A673 (cell line): ENCODE measurements at regions not wholly inside any gene's neighbourhood (a gene's known extent, or its start where the extent isn't known, plus 50 kb on each side); places are given as distances from the start of the nearest gene placed in this dataset.

Source experiments
- BruUV-seq: library from RNA; stranded (reverse); fragments of 400-500 nt; replicated peaks from 2 replicates; lab custom pipeline; 2021; lab: Mats Ljungman, UMichigan
- CTCF ChIA-PET: fragments of 300-600 bp; sonication (Branson Sonifier 250); formaldehyde crosslinking; loops from one replicate; lab custom pipeline; 2022; ENCODE audit warnings: antibody characterized with exemption; lab: Charles Lee
- POLR2A ChIA-PET: fragments of 300-600 bp; sonication (Branson Sonifier 250); formaldehyde crosslinking; loops from one replicate; lab custom pipeline; 2022; ENCODE audit warnings: antibody characterized with exemption; ENCODE audit not compliant: low non-redundant PET; lab: Charles Lee
- DNase-seq: peaks from one replicate; pipeline ENCODE4 v3.0.0-alpha.2; 2015; ENCODE audit warnings: low spot score
- H3K27ac ChIP-seq: fragments of 200-600 bp; sonication (generic); 2 replicates; pipeline ENCODE4 v1.5.1; 2016; ENCODE audit warnings: mixed run types, low read depth, mild to moderate bottlenecking, mixed read lengths, antibody characterized with exemption, low read length; ENCODE audit not compliant: poor library complexity, severe bottlenecking
- H3K27me3 ChIP-seq: fragments of 200-600 bp; sonication (generic); replicated peaks from 2 replicates; pipeline ENCODE4 v1.6.1; 2017; ENCODE audit warnings: mixed run types, low read depth, mild to moderate bottlenecking, mixed read lengths, antibody characterized with exemption, low read length; ENCODE audit not compliant: insufficient read depth, poor library complexity
- H3K36me3 ChIP-seq: fragments of 200-600 bp; sonication (generic); 2 replicates; pipeline ENCODE4 v1.6.1; 2016; ENCODE audit warnings: mixed run types, mild to moderate bottlenecking, mixed read lengths, antibody characterized with exemption, low read length; ENCODE audit not compliant: insufficient read depth, poor library complexity, severe bottlenecking
- H3K4me1 ChIP-seq: fragments of 200-600 bp; sonication (generic); 2 replicates; pipeline ENCODE4 v1.6.1; 2017; ENCODE audit warnings: mixed run types, mild to moderate bottlenecking, mixed read lengths, antibody characterized with exemption, low read length; ENCODE audit not compliant: insufficient read depth, poor library complexity, severe bottlenecking
- H3K4me3 ChIP-seq: fragments of 200-600 bp; sonication (generic); 2 replicates; pipeline ENCODE4 v1.5.1; 2016; ENCODE audit warnings: low read depth, mixed run types, mild to moderate bottlenecking, mixed read lengths, low read length; ENCODE audit not compliant: poor library complexity, severe bottlenecking
- H3K9me3 ChIP-seq: fragments of 200-600 bp; sonication (generic); 2 replicates; pipeline ENCODE4 v1.6.1; 2016; ENCODE audit warnings: mixed run types, low read depth, mild to moderate bottlenecking, mixed read lengths, antibody characterized with exemption, low read length; ENCODE audit not compliant: poor library complexity, severe bottlenecking
- CTCF ChIP-seq: fragments of 300-800, 200-600 bp; sonication (generic); conservative IDR thresholded peaks from 2 replicates; pipeline ENCODE4 v1.5.1; 2017; ENCODE audit warnings: low read depth, mild to moderate bottlenecking, antibody characterized with exemption, low read length, moderate library complexity, mixed read lengths
- EZH2 ChIP-seq: fragments of 200-600 bp; sonication (generic); IDR thresholded peaks from 2 replicates; pipeline ENCODE4 v1.6.1; 2017; ENCODE audit warnings: borderline replicate concordance, low read depth, mild to moderate bottlenecking, mixed read lengths, antibody characterized with exemption, low read length; ENCODE audit not compliant: poor library complexity, severe bottlenecking
- intact Hi-C: fragments of 100-400 bp; cut with micrococcal nuclease; formaldehyde crosslinking; loops from one replicate; pipeline ENCODE4 v1.10.0; 2022; ENCODE audit not compliant: unreplicated experiment

DNA sequence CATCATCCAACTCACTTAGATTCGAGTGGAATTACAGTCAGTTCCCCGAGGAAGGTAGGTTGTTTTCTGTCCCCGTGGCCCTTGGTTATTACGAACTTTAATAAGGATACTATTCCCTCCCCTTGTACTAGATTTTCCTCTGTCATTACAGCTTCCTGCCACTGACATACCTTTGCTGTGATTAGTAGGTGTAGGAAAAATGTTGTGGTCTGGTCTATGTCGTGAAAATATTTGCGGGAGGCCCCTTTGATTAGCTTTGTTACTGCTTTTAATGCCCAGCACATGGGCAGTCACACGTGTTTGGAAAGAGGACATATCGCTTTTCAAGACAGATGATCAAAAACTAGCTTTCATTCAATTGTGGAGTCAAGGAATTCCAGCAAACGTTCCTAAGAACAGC is 92.2 kb downstream of the GATA3 start:
- DNase-seq = no peak
- BruUV-seq = no TSS peak
- Histone ChIP-seq H3K4me1 (no peaks in the 10 kb centered on the region), H3K27me3 (no peaks in the 10 kb centered on the region), H3K36me3 (no peaks in the 10 kb centered on the region), H3K4me3 (no peak overlapping the region), H3K27ac (no peak overlapping the region), H3K9me3 (no peaks in the 10 kb centered on the region)
- POLR2A ChIA-PET = no interaction called here
- CTCF ChIA-PET = no interaction called here
- intact Hi-C loops = no loop called here
- TF ChIP-seq CTCF (no peak), EZH2 (no peak)

GRCh38 chr10:8149991-8150390 is 95.5 kb downstream of the GATA3 start:
- H3K4me1 ChIP-seq = no peaks in the 10 kb centered on the region
- POLR2A ChIA-PET = no interaction called here
- intact Hi-C loops = no loop called here
- CTCF ChIA-PET = no interaction called here
- TF ChIP-seq CTCF = no peak
- TF ChIP-seq EZH2 = no peak
- H3K36me3 ChIP-seq = no peaks in the 10 kb centered on the region
- no peak overlapping the region for H3K27ac ChIP-seq
- H3K9me3 ChIP-seq = no peaks in the 10 kb centered on the region
- BruUV-seq = no TSS peak
- no peak for DNase-seq
- no peaks in the 10 kb centered on the region for H3K27me3 ChIP-seq
- no peak overlapping the region for H3K4me3 ChIP-seq

GRCh38 chr10:8150401-8150905 is 96.0 kb downstream of the GATA3 start:
- Histone ChIP-seq H3K27me3 (no peaks in the 10 kb centered on the region), H3K4me3 (no peak overlapping the region), H3K27ac (no peak overlapping the region), H3K36me3 (no peaks in the 10 kb centered on the region), H3K9me3 (no peaks in the 10 kb centered on the region), H3K4me1 (no peaks in the 10 kb centered on the region)
- no peak for TF ChIP-seq EZH2
- TF ChIP-seq CTCF = no peak
- ChIA-PET CTCF (no interaction called here), POLR2A (no interaction called here)
- intact Hi-C loops = no loop called here
- no peak for DNase-seq
- BruUV-seq = no TSS peak
